Brain microvascular endothelial cell (primary cell): ENCODE measurements at regions not wholly inside any gene's neighbourhood (a gene's known extent, or its start where the extent isn't known, plus 50 kb on each side); places are given as distances from the start of the nearest gene placed in this dataset.

Experiments
- DNase-seq: peaks from one replicate; pipeline ENCODE4 v3.0.0-alpha.2; 2020
- H3K27ac ChIP-seq: fragments of 250-450 bp; sonication (Bioruptor Pico); 2 replicates; pipeline ENCODE4 v1.5.1; 2020; ENCODE audit warnings: mild to moderate bottlenecking, moderate library complexity
- H3K27me3 ChIP-seq: fragments of 250-450 bp; sonication (Bioruptor Pico); replicated peaks from 2 replicates; pipeline ENCODE4 v1.5.1; 2020; ENCODE audit warnings: mild to moderate bottlenecking
- H3K36me3 ChIP-seq: fragments of 250-450 bp; sonication (Bioruptor Pico); replicated peaks from 2 replicates; pipeline ENCODE4 v1.5.1; 2020; ENCODE audit warnings: mild to moderate bottlenecking
- H3K4me3 ChIP-seq: 2 replicates; pipeline ENCODE4 v1.5.1; 2011; ENCODE audit warnings: low read depth, mild to moderate bottlenecking, control low read depth, low read length, moderate library complexity
- CTCF ChIP-seq: IDR thresholded peaks from 2 replicates; pipeline ENCODE4 v1.5.1; 2011; ENCODE audit warnings: low read depth, mild to moderate bottlenecking, moderate library complexity, low read length, control low read depth, inconsistent platforms; ENCODE audit errors: missing control alignments
- in situ Hi-C: cut with HindIII; loops from 2 replicates; pipeline ENCODE4 v1.10.0; 2017; ENCODE audit warnings: low sequenced_read_pairs, low pct_ligation_motif_present

- no peaks in the 10 kb centered on the region for H3K27me3 ChIP-seq
- DNase-seq = no peak
- H3K27ac ChIP-seq = no peak overlapping the region
- in situ Hi-C loops = no loop called here
- H3K36me3 ChIP-seq = no peaks in the 10 kb centered on the region
- H3K4me3 ChIP-seq = no peak overlapping the region
- TF ChIP-seq CTCF = no peak
These were observed 259.7 kb upstream of the ANKRD55 start for GRCh38 chr5:56492812-56493211.

DNA sequence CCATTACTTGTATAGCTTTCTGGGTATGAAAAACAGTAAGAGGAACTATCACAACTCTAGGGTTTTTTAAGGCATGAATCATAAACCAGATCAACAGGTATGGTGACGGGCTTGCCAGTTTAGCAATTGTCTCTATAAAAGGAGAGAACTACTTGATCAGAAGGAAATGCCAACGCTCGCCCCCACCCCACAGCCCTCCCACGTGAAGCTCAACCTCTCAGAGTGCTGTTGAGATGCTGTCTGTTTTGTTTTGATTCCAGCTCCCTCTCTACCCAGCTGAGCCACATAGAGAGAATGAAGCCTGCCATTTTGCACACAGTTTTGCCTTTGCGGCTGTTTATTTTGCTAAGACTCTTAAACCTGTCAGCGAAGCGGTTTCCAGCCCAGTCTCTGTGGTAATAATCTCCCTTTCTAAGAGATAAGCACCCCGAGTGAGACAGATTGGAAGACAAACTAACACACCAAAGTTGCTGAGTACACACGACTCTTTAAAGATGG is 257.9 kb upstream of the ANKRD55 start:
- Histone ChIP-seq H3K27me3 (no peaks in the 10 kb centered on the region), H3K4me3 (no peak overlapping the region), H3K27ac (no peak overlapping the region), H3K36me3 (no peaks in the 10 kb centered on the region)
- in situ Hi-C loops = no loop called here
- no peak for DNase-seq
- no peak for TF ChIP-seq CTCF

GRCh38 chr5:56489272-56489671 is 256.1 kb upstream of the ANKRD55 start:
- no peak for DNase-seq
- in situ Hi-C loops = no loop called here
- TF ChIP-seq CTCF = no peak
- H3K27me3 ChIP-seq = no peaks in the 10 kb centered on the region
- H3K4me3 ChIP-seq = no peak overlapping the region
- H3K27ac ChIP-seq = no peak overlapping the region
- H3K36me3 ChIP-seq = no peaks in the 10 kb centered on the region

GRCh38 chr5:56487528-56488115 is 254.5 kb upstream of the ANKRD55 start:
- Histone ChIP-seq H3K27ac (no peak overlapping the region), H3K36me3 (no peaks in the 10 kb centered on the region), H3K27me3 (no peaks in the 10 kb centered on the region), H3K4me3 (no peak overlapping the region)
- in situ Hi-C loops = no loop called here
- TF ChIP-seq CTCF = no peak
- no peak for DNase-seq

- no peak overlapping the region for H3K27ac ChIP-seq
- DNase-seq = no peak
- no peak overlapping the region for H3K4me3 ChIP-seq
- in situ Hi-C loops = no loop called here
- no peak for TF ChIP-seq CTCF
- H3K27me3 ChIP-seq = no peaks in the 10 kb centered on the region
- no peaks in the 10 kb centered on the region for H3K36me3 ChIP-seq
These were observed 249.2 kb upstream of the ANKRD55 start for GRCh38 chr5:56482363-56482762.
